Amniotic epithelial cell (primary cell): ENCODE measurements at regions not wholly inside any gene's neighbourhood (a gene's known extent, or its start where the extent isn't known, plus 50 kb on each side); places are given as distances from the start of the nearest gene placed in this dataset.
"Not testable (repeated sequence)": the region's sequence is repeated elsewhere in the genome, so short reads cannot be mapped to it uniquely, and the experiment has no call there.

ENCODE experiments used
- DNase-seq: peaks from one replicate; pipeline ENCODE4 v3.0.0-alpha.2; 2010; ENCODE audit warnings: low read depth

DNA sequence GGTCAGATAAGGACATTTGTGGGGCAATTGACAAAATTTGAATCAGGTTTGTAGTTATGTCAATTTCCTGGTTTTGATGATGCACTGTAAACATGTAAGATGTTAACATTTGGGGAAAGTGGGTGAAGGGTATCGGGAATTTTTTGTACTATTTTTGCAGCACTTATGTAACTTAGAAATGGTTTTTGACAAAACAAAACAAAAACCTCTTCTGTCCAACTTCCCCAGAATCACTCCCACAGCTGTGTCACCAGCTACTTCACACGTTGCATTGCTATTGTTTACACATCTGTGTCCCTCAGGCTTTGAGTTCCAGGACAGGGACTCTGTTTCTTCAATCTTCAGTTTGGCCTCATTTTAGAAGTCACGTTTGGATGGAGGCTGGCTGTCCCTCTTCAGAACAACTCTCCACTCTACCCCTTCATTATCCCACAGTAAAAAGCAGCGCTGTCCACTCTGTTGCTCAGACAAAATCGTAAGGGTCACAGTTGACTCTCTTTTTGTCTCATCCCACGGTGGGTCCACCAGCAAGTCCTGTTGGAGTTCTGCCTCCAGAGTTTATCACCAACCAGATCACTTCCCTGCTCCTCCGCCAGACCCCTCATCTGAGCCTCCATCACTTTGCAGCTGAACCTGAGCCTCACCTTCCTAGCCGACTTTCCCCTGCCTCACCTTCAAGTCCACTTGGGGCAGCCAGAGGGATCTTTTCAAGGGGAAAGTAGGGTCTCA lies 63.2 kb downstream of the NENF start:
- no peak for DNase-seq

DNA sequence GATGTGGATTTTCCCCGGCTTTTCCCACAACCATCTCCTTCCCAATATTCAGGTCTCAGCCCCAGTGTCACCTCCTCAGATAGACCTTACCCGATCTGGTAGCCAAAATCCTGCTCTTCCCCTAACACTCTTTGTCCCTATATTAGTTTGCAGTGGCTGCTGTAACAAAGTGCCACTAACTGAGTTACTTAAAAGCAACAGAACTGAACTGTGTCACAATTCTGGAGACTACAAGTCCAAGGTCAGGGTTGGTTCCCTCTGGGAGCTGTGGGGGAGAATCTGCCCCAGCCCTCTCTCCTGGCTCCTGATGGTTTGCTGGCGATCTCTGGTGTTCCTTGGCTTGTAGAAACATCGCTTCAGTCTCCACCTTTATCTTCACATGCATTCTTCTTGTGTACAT lies 64.0 kb downstream of the NENF start:
- DNase-seq: no peak

DNA sequence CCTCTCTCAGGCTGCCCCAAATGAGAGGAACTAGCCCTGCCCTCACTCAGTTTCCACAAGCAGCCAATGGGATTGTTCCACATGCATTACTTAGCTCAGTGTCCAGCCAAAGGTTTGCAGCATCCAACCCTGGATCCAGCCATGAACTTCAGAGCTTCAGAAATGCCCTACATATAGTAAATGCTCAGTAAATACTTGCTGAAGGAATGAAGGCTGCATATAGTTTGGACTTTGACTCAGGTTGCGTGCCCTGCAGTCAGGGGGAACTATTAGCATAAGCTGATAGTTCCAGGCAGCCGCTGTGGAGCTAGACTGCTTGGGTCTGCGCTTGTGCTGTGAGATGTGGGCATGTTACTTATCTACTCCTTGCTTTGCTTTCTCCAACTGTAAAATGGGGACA lies 64.8 kb downstream of the NENF start:
- no peak for DNase-seq

DNA sequence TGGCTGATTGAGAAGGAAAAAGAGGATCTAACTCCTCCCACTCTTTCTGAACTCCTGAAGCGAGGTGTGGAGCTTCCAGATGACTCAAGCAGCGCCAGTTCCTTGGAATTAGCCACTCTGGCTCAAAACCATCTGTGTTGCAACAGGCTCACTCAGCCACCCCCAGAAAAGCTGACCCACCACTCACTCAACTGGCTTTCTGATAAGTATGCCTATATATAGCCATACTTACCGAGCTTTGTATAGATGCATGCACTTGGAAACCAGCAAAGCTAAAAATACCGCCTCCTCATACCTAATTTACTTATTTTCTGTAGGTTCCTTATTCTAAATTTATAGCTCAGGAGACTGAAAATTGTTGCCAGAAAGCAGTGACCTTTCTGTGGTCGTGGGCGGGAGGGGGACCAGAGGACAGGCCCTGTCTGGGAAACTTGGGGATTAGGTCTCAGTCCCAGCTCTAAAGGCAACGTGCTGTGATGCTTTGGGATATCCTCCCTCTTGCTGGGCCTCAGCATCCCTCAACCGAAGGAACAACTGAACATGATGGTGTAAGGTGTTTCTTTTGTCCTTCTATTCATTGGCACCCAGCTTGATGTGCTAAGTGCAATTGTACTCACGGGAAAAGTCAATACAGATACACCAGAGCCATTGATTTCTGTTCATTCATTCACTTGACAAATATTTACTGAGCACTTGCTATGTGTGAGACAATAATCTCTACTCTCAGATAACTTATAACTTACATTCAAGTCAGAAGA lies 65.7 kb downstream of the NENF start:
- DNase-seq: peak; percentile 95

DNA sequence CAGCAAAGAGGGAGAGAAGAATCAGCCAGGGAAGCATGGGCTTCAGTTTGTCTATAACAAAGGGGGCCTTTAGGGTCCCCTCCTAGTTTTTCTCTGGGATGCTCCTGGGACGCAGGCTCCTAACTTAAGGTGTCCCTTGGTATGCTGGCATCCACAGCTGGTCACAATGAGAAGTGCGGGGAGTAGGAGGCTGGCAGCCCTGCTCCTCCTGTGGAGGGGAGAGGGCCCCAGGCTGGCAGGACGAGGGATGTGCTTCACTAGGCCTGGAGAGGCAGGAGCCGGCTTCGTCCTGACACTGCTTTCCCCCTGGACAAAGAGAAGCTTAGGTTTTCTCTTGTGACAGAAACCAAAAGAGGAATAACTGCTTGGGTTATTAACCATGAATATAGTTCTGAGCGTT lies 67.6 kb downstream of the NENF start:
- no peak for DNase-seq

DNA sequence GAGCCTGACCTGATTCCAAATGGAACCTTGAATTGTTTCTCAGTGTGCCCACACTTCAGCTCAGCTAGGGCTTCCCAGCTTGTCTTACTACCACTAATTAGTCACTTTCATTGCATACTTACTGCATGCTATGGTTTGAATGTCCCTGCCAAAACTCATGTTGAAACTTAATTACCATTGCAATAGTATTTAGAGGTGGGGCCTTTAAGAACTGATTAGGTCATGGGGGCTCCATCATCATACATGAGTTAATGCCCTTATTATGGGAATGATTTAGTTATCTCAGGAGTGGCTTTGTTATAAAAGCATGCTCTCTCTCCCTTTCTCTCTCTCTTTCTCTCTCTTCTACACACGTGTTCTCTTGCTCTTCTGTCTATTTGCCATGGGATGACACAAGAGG lies 68.3 kb downstream of the NENF start:
- DNase-seq: peak; percentile 27

DNA sequence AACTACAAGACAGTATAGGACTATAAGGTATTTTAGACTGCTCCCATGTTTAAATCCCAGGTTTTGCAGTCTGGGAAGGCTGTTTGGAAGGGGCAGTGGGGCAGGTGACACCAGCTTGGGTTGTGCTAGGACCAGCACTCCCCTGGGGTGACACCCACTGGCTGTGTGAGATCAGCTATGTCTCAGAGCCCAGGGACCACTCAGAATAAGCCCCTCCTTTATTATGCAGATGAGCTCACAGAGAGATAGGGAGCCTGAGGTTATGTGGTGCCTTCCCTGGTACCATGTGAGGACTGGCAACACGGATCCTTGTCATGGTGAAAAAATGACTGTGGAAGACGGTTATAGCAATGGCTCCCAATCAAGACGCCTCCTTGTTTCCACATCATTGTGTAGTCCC lies 71.0 kb downstream of the NENF start:
- no peak for DNase-seq

DNA sequence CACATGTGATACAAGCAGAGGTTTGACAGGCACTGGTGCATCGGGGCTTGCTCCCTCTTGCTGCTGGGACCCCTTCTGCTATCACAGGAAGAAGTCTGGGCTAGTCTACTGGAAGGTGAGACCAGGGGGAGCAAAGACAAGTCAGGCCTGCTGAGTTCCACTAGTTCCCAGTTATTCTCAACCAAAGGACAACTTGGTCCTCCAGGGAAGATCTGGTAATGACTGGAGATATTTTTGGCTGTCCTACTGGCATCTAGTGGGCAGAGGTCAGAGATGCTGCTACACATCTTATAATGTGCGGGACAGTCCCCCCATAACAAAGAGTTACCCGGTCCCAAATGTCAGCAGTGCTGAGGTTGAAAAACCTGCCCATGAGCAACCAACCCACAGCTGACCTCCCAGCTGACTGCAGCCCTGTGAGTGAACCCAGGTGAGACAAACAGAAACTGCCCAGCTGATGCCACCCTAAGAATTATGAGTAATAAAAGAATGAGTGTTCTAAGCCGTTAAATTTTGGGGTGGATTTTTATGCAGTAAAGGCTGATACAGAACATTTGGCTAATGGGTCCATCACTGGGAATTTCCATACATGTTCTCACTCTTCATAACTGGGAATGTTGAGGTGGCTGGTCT lies 71.6 kb downstream of the NENF start:
- DNase-seq: no peak

DNA sequence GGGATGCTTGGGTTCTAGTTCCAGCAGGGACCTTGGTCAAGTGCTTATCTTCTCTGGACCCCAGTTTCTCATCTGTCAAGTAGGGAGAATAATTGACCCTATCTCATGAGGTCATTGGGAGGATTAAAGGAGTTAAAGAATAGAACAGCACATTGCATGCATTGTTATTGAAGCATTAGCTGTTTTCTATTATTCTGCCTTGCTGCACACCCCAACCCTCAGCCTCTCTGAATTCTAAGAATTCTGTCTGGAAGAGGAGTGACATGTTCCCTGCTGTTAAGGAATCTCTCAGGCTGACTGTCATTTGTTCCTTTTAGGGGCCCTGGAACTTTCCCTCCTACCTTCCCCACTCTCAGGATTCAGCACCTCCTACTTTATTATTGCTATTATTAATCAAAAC lies 73.9 kb downstream of the NENF start:
- DNase-seq: no peak

DNA sequence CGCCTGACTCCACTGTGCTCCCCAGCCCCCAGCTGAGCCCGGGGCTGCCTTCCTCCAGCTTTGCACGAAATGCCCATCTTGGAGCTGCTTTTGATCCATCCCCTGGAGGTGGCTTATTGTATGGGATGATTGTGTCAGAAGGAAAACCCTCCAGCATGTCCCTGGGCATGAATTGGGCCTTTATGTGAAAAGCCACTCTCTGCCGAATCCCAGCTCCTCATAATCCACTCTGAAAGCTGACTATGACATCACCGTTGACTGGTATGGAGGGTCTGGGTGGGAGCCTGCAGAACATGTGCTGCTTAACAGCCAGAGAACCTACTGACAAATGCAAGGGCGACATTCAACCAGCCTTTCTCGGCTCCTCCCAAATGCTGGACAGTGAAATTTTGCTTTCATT lies 74.6 kb downstream of the NENF start:
- DNase-seq: no peak

DNA sequence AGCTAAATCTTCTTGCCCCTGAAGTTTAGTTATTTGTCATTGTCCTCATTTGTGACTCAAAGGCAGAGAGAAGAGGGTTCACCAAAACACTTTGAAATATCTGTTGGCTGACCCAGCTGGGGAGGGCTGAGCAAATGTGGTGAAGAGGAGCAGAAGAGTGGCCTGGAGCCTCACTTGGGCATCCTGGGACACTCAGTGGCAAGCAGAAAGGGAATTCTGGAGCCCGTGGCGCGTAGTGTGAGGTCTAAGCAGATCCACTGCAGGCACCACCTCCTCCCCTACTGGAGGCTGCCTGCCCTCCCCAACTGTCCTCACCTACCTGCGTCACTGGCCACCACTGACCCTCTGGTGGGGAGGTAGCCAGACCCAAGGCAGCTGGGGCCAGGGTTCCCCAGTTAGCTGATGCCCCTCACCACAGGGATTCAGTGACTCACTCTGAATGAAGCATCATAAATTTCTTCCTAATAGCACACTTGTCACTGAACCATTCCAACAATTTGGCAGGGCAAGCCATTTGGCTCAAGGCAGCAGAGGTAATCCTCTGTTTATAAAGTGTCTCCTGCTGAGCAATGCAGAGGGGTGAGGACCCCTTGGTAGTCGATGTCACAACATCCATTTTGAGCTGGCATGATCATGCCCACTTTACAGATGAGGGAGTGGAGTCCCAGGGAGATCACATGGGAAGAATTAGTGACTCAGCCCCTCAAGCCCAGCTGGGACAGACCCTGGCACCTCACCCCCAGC lies 80.3 kb downstream of the NENF start:
- DNase-seq: peak; percentile 59

DNA sequence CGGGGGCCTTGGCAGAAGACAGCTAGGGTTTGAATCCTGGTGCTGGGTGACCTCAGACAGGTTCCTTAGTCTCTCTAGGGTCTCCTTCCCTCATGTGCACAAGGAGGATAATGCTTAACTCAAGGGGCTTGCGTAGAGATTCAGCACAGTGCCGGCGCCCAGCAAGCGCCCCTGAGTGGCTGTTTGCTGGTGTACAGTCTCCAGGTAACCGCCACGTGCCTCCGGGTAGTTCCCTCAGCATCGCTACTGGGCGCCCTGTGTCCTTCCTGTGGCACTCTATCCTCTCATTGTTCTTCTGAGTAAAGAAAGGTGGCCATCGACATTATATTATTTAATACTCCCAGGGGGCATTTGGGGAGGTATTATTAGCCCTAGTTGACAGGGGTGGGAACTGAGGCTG lies 80.9 kb downstream of the NENF start:
- no peak for DNase-seq

DNA sequence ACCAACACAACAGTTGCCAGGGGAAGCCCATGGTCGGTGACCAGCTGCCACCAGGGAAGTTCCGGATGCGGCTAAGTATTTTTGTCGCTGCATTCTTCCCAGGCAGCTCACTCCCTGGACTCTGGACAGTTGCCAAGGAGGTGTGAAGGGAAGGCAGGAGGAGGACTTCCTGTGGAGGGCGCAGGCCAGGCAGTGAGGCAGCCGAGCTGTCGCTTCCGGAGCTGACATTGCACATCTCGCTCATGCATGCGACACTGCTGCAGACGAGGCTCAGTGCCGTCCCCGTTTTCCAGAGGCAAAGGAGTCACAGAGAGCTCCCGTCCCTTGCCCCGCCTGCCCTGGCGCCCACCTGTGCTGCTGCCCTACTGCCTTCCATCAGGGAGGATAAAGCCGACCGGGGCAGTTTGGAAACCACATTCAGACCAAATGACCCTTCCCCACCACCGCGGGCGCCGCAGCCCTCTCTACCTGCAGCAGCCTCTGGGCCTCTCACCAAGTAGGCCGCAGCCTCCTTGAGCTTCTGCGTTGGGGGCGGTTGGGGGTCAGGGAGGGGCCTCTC lies 81.4 kb downstream of the NENF start:
- peak; percentile 13 for DNase-seq

DNA sequence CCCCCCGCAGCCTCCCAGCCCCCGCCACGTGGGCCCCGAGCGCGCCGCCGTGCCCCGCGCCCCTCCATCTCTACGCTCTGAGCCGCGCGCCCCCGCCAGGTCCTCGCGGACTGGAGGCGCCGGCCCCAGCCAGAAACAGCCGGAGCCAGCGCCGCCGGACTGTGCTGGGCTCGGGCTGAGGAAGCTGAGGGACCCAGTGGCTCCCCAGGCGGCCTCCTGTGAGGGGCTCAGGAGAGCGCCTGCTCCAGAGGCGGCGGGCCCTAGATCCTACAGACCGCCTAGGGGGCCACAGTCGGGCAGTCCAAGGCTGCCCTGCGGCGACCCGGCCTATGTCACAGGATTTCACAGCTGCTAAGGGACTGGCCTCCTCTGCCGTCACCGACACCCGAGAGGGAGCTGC lies 82.1 kb downstream of the NENF start:
- no peak for DNase-seq

DNA sequence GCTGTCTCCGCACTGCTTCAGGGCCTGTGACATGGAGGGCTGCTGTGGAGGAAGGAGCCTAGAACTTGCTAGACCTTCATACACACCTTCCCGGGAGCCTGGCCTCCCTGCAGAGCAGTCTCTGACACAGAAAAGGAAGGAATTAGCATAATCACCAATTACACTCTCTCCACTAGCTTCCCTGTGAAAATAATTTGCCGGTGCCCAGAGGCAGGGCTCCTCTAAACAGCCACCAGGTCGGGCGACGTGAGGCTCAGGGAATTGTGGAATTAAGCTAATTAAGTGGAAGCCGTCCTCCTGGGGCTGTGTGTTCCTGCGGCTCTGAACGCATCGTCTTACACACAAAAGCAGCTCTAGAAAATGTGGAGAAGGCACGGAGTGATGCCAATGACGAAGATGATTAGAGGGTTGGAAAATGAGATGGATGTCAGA lies 82.6 kb downstream of the NENF start:
- DNase-seq: no peak

DNA sequence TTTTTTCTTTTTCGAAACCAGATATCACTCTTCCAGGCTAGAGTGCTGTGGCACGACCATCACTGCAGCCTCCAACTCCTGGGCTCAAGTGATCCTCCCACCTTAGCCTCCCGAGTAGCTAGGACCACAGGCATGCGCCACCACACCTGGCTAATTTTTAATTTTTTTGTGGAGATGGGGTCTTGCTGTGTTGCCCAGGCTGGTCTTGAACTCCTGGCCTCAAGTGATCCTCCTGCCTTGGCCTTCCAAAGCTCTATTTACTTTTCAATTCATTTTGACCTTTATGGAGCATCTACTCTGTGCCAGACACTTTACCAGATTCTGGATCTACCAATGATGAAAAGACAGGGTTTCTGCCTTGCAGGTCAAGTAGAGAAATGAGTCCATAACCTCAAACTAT lies 83.3 kb downstream of the NENF start:
- DNase-seq: not testable (repeated sequence)

DNA sequence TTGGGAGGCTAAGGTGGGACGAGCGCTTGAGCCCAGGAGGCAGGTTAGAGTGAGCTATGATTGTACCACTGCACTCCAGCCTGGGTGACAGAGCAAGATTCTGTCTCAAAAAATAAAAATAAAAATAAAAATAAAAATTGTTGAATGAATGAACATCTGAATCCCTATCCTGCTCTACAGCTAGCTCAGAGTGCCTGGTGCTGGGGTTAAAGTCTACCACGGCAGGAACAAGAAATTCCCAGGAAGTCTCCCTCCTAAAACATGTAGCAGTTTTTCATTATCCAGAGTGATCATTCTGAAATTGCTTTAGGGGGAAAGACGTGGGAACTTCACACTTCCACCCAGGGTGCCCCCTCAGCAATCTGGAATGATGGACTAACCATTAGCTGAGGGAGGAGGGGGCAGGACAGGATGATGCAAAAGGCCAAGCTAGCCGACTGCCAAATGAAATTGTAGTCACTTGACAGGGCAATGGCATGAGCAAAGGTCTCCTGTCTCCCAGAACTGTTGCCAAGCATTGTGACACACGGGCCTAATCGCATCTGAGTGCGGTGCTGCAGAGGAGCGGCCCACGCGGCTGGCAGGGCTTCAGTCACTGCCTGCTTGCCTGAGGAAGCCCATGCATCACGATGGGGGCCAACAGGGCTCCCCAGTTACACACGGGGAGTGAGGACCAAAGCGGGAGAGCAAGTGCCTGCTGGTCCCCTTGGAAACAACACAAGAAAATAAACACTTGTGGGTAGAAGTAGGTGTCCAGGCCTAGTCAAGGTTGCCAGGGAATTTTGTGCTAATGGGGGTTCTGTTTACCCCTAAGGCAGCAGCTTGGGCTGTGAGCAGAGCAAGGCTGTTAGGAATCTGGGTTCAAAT lies 85.7 kb downstream of the NENF start:
- peak; percentile 13 for DNase-seq

DNA sequence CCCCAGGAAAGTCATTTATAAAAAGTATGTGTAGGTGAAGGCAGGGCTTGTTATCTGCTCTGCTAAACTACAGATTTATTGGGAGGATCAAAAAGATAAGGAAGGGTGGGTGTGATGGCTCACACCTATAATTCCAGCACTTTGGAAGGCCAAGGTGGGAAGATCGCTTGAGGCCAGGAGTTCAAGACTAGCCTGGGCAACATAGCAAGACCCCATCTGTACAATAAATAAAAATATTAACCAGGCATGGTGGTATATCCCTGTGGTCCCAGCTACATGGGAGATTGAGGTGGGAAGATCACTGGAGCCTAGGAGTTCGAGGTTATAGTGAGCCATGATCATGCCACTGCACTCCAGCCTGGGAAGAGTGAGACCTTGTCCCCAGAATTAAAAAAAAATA lies 86.4 kb downstream of the NENF start:
- DNase-seq: no peak

DNA sequence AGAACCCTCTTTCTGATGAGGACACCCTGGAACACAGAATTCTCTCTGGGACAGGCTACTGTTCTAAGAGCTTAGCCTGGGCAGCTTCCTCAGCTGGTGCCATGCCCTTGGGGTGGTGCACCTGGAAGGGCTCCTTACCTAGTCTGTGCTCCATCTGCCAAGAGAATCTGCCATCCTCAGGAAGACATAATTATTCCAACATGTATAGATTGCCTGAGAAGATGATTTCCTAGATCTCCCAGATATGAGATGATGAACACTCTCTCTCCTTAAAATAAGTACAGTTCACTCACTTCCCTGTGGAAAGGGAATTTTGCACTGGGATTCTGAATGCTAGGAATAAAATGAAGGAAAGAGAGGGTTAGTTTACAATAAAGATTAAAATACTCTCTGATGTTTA lies 87.6 kb downstream of the NENF start:
- no peak for DNase-seq

DNA sequence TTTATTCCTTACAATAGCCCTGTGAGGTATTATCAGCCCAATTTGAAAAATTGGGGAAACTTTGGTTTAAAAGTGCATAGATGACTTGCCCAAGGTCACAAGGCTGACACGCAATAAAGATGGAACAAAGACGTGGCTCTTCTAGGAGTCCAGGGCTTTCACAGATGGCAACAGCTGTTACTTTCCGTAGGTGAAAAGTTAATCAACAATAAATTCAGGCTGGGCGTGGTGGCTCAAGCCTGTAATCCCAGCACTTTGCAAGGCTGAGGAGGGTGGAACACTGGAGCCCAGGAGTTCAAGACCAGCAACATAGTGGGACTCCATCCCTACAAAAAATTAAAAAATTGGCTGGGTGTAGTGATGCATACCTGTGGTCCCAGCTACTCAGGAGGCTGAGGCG lies 87.8 kb upstream of the ATF3 start:
- no peak for DNase-seq

DNA sequence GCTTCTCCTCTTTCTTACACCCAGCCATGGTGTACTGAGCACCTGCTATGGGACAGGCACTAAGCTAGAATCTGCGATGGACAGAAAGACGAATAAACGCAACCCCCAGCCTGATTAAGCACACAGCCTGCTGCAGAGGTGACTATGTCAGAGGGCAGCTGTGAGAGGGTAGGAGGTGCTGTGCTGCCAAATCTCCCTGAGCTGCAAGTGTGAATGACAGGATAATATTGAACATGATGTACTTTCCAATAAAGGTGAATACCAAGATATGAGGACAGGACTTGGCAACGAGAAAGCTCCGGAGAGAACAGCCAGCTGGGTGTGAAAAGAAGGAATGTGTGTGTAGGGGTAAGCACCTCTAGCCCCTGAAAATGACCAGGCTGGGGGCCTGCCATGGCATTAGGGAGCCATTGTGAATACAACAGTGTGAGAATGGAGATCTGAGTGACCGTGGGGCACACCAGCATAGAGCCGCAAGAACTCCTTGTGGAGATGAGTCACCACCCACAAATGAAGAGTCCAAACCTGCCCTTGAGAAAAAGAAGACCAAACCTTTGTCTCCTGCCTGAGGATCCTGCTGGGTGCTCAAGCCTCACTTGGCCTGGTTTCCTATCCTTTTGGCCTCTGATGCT lies 83.0 kb upstream of the ATF3 start:
- DNase-seq: peak; percentile 61
